ENCODE measurements at regions not wholly inside any gene's neighbourhood (a gene's known extent, or its start where the extent isn't known, plus 50 kb on each side); places are given as distances from the start of the nearest gene placed in this dataset.

DNA sequence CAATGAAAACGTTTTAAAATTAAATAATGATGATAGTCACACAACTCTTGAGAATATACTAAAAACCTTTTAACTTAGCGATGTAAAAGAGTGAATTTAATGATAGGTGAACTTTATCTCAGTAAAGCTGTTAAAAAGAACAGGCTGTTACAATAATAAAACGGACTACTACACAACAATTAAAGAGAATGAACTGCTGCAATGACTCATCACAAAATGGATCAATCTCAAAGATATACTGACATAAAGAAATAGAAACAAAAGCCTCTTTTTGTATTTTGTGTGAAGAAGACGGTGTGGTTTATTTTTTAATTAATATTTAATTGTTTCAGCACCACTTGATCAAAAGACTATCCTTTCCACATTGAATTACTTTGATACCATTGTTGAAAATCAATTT lies 352.4 kb upstream of the GJE1 start:
- CTCF ChIA-PET: no interaction called here
- TF ChIP-seq EZH2 (IDR thresholded peaks at IDR 0.05; ENCODE audit: borderline replicate concordance, low read depth, low read length, poor library complexity, severe bottlenecking): no peak
- TF ChIP-seq, protein P1, sequence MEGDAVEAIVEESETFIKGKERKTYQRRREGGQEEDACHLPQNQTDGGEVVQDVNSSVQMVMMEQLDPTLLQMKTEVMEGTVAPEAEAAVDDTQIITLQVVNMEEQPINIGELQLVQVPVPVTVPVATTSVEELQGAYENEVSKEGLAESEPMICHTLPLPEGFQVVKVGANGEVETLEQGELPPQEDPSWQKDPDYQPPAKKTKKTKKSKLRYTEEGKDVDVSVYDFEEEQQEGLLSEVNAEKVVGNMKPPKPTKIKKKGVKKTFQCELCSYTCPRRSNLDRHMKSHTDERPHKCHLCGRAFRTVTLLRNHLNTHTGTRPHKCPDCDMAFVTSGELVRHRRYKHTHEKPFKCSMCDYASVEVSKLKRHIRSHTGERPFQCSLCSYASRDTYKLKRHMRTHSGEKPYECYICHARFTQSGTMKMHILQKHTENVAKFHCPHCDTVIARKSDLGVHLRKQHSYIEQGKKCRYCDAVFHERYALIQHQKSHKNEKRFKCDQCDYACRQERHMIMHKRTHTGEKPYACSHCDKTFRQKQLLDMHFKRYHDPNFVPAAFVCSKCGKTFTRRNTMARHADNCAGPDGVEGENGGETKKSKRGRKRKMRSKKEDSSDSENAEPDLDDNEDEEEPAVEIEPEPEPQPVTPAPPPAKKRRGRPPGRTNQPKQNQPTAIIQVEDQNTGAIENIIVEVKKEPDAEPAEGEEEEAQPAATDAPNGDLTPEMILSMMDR (conservative IDR thresholded peaks at IDR 0.05; ENCODE audit: low read depth, low read length): no peak
- intact Hi-C loops (cut with micrococcal nuclease; ENCODE audit: unreplicated experiment): no loop called here
- no peaks in the 10 kb centered on the region for H3K27me3 ChIP-seq (replicated peaks; ENCODE audit: insufficient read depth, low read depth, low read length, poor library complexity)
- no peak overlapping the region for H3K4me3 ChIP-seq (ENCODE audit: low read depth, low read length, poor library complexity, severe bottlenecking)
- H3K27ac ChIP-seq (ENCODE audit: low read depth, low read length, poor library complexity, severe bottlenecking): no peak overlapping the region
- H3K9me3 ChIP-seq (ENCODE audit: low read depth, low read length, poor library complexity, severe bottlenecking): no peaks in the 10 kb centered on the region
- no TSS peak for BruUV-seq (replicated peaks)
- H3K36me3 ChIP-seq (ENCODE audit: insufficient read depth, low read length, poor library complexity, severe bottlenecking): no peaks in the 10 kb centered on the region
- POLR2A ChIA-PET (ENCODE audit: low non-redundant PET): no interaction called here
- no peaks in the 10 kb centered on the region for H3K4me1 ChIP-seq (ENCODE audit: insufficient read depth, low read length, poor library complexity, severe bottlenecking)
- DNase-seq (ENCODE audit: low spot score): no peak

DNA sequence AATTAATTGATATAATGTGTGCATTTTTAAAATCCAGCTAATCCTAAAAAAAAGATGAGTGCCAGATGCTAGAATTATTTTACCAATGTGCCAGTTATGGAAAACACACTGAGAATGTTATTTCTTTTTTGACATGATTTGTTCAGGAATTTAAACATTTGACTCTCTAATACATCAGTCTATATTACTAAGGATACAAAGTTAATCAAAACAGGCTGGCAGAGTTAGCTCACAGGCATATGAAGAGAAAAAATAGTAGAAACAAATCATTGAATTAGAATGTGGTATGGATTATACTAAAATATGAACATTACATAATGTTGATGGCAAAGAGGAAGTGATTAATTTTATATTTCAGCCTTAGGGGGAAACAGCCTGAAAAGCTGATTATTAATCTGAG lies 368.3 kb upstream of the GJE1 start:
- Histone ChIP-seq H3K36me3 (ENCODE audit: insufficient read depth, low read length, poor library complexity, severe bottlenecking) (no peaks in the 10 kb centered on the region), H3K4me3 (ENCODE audit: low read depth, low read length, poor library complexity, severe bottlenecking) (no peak overlapping the region), H3K27ac (ENCODE audit: low read depth, low read length, poor library complexity, severe bottlenecking) (no peak overlapping the region), H3K4me1 (ENCODE audit: insufficient read depth, low read length, poor library complexity, severe bottlenecking) (no peaks in the 10 kb centered on the region), H3K27me3 (replicated peaks; ENCODE audit: insufficient read depth, low read depth, low read length, poor library complexity) (no peaks in the 10 kb centered on the region), H3K9me3 (ENCODE audit: low read depth, low read length, poor library complexity, severe bottlenecking) (no peaks in the 10 kb centered on the region)
- TF ChIP-seq, protein P1 (conservative IDR thresholded peaks at IDR 0.05; ENCODE audit: low read depth, low read length): no peak
- no peak for TF ChIP-seq EZH2 (IDR thresholded peaks at IDR 0.05; ENCODE audit: borderline replicate concordance, low read depth, low read length, poor library complexity, severe bottlenecking)
- DNase-seq (ENCODE audit: low spot score): no peak
- intact Hi-C loops (cut with micrococcal nuclease; ENCODE audit: unreplicated experiment): no loop called here
- ChIA-PET CTCF (no interaction called here), POLR2A (ENCODE audit: low non-redundant PET) (no interaction called here)
- no TSS peak for BruUV-seq (replicated peaks)

- no peak for DNase-seq (ENCODE audit: low spot score)
- ChIA-PET POLR2A (ENCODE audit: low non-redundant PET) (no interaction called here), CTCF (no interaction called here)
- no peak overlapping the region for H3K27ac ChIP-seq (ENCODE audit: low read depth, low read length, poor library complexity, severe bottlenecking)
- no TSS peak for BruUV-seq (replicated peaks)
- no peaks in the 10 kb centered on the region for H3K27me3 ChIP-seq (replicated peaks; ENCODE audit: insufficient read depth, low read depth, low read length, poor library complexity)
- H3K4me1 ChIP-seq (ENCODE audit: insufficient read depth, low read length, poor library complexity, severe bottlenecking): no peaks in the 10 kb centered on the region
- TF ChIP-seq, protein P1 (conservative IDR thresholded peaks at IDR 0.05; ENCODE audit: low read depth, low read length): no peak
- no peak for TF ChIP-seq EZH2 (IDR thresholded peaks at IDR 0.05; ENCODE audit: borderline replicate concordance, low read depth, low read length, poor library complexity, severe bottlenecking)
- no peaks in the 10 kb centered on the region for H3K9me3 ChIP-seq (ENCODE audit: low read depth, low read length, poor library complexity, severe bottlenecking)
- intact Hi-C loops (cut with micrococcal nuclease; ENCODE audit: unreplicated experiment): no loop called here
- no peaks in the 10 kb centered on the region for H3K36me3 ChIP-seq (ENCODE audit: insufficient read depth, low read length, poor library complexity, severe bottlenecking)
- no peak overlapping the region for H3K4me3 ChIP-seq (ENCODE audit: low read depth, low read length, poor library complexity, severe bottlenecking)
Observed at GRCh38 chr6:141758430-141758829, 374.3 kb upstream of the GJE1 start.

Measured in A673 (cell line).